GM13977 (cell line): ENCODE measurements at regions not wholly inside any gene's neighbourhood (a gene's known extent, or its start where the extent isn't known, plus 50 kb on each side); places are given as distances from the start of the nearest gene placed in this dataset.

Experiments
- DNase-seq: peaks from one replicate; pipeline ENCODE4 v3.0.0; 2012; ENCODE audit warnings: low spot score
- CTCF ChIP-seq: IDR thresholded peaks from 2 replicates; pipeline ENCODE4 v1.5.1; 2012; ENCODE audit warnings: mild to moderate bottlenecking, control low read depth; ENCODE audit not compliant: insufficient read depth; ENCODE audit errors: extremely low read depth, missing control alignments
- in situ Hi-C: fragments of 300-500 bp; cut with MboI; formaldehyde crosslinking; loops from one replicate; pipeline ENCODE4 v1.12.0; 2022; ENCODE audit warnings: low sequenced_read_pairs, low pct_unique_long_range_greater_than_20kb, mixed read lengths, inconsistent platforms; ENCODE audit not compliant: unreplicated experiment

GRCh38 chr4:38223782-38224236 lies 263.6 kb downstream of the PTTG2 start:
- in situ Hi-C loops = no loop called here
- no peak for TF ChIP-seq CTCF
- no peak for DNase-seq

DNA sequence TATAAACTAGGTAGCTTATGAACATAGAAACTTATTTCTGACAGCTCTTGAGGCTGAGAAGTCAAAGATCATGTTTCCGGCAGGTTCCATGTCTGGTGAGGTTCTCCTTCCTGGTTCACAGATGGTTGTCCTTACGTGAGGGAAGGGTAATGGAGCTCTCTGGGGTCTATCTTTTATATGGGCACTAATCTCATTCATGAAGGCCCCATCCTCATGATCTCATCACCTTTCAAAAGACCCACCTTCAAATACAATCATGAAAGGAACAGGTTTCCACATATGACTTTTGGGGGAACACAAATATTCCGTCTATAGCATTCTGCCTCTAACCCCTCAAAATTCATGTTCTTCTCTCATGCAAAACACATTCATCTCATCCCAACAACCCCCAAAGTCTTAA lies 264.7 kb downstream of the PTTG2 start:
- DNase-seq = no peak
- in situ Hi-C loops = no loop called here
- no peak for TF ChIP-seq CTCF

- TF ChIP-seq CTCF = no peak
- no peak for DNase-seq
These were observed 266.0 kb downstream of the PTTG2 start for GRCh38 chr4:38226170-38226569.

DNA sequence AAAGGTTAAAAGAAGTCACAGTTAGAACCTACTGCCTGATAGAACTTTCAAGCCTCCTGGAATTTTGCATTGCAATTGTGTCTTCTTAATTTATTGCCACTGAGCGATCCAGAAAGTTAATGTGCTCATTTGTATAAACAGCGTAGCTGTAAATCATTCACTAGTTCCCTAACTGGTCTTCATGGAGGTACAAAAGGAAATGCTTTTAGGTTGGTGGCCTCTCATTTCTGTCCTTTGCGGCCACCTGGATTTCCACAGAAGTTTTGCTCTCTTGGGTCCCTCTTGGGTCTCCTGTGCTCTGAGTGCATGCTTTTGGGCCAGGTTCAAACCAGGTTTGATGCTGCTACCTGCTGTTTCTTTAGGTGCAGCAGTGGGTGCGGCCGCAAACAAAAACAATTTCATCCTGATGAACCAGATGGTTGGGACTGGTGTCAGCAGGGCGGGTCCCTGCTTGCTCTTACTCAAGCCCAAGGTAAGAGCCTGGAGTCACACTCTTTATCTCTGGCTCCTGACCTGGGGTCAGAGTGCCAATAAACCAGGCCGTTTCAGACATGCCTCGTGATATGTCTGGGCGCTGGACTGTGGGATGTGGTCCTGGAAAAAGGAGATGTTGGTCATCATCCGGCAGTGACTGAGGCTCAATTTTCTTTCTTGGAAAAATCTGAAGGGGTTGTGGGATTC lies 270.1 kb downstream of the PTTG2 start:
- in situ Hi-C loops = no loop called here
- no peak for TF ChIP-seq CTCF
- DNase-seq = no peak

More at GRCh38 chr4:38226170-38226569, 266.0 kb downstream of the PTTG2 start:
- in situ Hi-C loops = no loop called here

GRCh38 chr4:38230821-38231563 lies 270.8 kb downstream of the PTTG2 start:
- in situ Hi-C loops = no loop called here
- no peak for DNase-seq
- TF ChIP-seq CTCF = no peak

DNA sequence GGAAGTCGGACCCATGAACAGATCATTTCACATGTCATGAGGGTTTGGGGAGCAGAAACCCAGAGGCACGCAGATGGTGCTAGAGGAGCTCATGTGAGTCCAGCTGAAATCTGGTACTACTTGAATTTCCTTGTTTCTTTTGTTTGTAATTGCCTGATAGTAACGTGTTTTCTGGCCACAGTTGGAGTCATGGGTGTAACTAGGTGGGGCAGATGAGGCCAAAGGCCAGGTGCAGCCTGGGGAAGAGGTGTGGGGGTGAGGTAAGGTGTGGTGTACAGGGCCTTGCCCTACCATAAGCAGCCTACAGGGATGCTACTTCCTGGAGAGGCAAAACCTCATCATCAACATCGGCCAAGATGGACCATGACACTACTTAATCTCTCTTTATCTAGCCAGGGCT lies 271.4 kb downstream of the PTTG2 start:
- TF ChIP-seq CTCF = no peak
- DNase-seq = no peak
- in situ Hi-C loops = no loop called here
